ENCODE measurements at regions not wholly inside any gene's neighbourhood (a gene's known extent, or its start where the extent isn't known, plus 50 kb on each side); places are given as distances from the start of the nearest gene placed in this dataset.

- DNase-seq (ENCODE audit: low spot score) = no peak
Measured at GRCh38 chr13:22495819-22496218, 685.0 kb upstream of the SGCG start.

GRCh38 chr13:22496803-22497508, 683.8 kb upstream of the SGCG start:
- no peak for DNase-seq (ENCODE audit: low spot score)

DNA sequence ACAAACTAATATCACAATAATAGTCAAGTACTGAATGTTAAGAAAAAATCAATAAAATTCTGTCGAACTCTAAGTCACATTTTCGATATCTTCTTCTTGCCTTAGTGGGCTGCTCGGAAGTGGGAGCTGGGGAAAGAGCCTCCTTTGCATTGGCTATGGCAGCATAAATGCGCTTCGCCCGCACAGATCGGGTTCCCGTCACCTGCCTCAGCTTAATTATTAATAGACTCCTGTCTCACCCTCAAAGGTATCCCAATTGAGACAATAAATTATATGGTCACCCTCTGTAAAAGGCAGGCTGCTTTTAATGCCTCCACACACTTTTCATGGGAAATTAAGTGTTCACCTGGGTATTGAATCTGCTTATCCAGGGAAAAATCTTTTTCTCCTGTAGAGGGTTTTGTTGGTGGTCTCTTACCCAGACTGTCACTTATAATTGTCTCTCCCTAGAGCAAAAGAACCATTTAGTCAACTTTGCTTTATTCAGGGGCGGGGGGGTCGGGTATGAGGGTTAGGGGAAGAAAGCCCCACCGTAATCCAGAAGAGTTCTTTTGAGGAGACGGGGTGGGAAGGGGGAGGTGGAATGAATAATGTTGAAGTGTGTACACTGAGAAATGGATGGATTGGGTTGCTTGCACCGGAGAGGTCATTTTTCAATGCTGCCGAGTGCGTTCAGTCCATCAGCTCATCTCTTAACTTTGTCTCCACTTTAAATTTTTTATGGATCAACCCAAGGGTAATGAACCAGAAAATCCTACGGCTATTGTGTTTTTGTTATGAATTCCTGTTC, 682.6 kb upstream of the SGCG start:
- no peak for DNase-seq (ENCODE audit: low spot score)

GRCh38 chr13:22499919-22500318, 680.9 kb upstream of the SGCG start:
- no peak for DNase-seq (ENCODE audit: low spot score)

GRCh38 chr13:22505489-22505888, 675.3 kb upstream of the SGCG start:
- DNase-seq (ENCODE audit: low spot score) = no peak

- no peak for DNase-seq (ENCODE audit: low spot score)
Measured at GRCh38 chr13:22506096-22506691, 674.6 kb upstream of the SGCG start.

DNA sequence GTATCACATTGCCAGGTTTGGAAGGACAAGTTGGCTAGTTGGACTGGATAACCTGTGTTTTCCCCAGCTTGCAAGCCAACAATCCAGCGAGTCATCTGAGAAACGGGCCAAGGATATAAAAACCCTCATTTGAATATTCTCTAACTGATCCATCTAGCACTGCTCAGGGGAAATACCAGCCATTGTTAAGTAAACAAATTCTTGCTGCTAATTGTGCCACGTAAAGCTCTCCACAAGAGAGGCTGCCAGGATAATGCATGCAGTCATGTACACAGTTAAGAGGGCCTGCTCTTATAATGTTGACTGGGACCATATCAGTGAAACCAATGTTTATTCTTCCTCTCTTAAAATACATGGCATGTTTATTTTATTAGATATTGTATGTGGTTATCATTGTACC, 663.2 kb upstream of the SGCG start:
- DNase-seq (ENCODE audit: low spot score) = no peak

- no peak for DNase-seq (ENCODE audit: low spot score)
Measured at GRCh38 chr13:22536851-22537250, 643.9 kb upstream of the SGCG start.

- no peak for DNase-seq (ENCODE audit: low spot score)
Measured at GRCh38 chr13:22538400-22538799, 642.4 kb upstream of the SGCG start.

DNA sequence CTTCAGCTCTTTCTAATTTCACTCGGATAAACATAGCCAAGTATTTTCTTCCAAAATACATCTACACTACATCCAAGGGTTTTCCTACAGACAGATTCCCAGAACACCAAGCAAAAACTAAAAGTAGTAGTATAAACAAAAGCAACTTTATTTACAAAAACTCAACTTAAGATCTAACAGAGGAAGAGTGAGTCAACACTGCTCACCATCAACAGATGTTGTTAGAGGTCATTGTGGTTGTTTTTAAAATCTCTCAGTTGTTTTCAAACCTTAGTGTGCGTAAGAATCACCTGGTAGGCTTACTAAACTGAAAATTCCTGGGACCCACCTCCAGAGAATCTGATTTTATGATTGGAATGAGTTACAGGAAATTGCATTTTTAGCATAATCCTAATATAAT, 631.7 kb upstream of the SGCG start:
- no peak for DNase-seq (ENCODE audit: low spot score)

GRCh38 chr13:22561581-22561980, 619.2 kb upstream of the SGCG start:
- DNase-seq (ENCODE audit: low spot score) = no peak

DNA sequence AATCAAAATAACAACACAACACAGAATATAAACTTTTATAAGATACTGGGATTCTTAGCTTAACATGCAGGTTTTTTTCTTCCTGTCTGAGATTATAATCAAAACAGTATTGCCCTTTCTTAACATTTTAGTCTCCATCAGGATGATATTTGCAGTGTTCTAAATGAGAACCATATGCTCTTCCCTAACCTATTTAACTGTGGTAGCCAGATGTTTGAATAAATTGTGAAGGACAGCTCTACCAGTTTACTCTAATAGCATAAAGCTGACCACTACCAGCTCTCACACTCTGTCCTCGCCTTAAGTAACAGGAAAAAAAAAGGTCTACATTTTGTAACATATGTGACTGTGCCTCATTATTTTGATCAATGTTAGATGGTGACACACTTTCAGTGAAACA, 618.7 kb upstream of the SGCG start:
- DNase-seq (ENCODE audit: low spot score) = no peak

- no peak for DNase-seq (ENCODE audit: low spot score)
Measured at GRCh38 chr13:22563272-22563671, 617.5 kb upstream of the SGCG start.

DNA sequence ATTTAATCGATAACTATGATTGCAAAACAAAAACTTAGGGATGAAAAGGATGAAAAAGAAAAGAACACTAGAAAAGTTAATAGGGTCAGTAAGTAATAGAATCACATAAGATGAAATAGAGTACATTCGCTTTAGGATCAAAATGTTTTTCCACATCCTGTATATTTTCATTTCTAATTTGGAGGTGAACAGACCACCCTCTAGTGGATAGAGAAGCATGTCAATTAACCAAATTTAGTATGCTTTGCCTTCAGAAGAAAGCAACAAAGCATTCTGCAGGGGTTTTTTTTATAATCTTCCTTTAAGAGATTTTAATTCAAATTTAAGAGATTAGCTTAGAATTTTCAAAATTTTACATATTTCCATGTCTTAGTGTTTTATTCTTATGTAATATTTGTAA, 611.0 kb upstream of the SGCG start:
- DNase-seq (ENCODE audit: low spot score) = peak; percentile 8

DNA sequence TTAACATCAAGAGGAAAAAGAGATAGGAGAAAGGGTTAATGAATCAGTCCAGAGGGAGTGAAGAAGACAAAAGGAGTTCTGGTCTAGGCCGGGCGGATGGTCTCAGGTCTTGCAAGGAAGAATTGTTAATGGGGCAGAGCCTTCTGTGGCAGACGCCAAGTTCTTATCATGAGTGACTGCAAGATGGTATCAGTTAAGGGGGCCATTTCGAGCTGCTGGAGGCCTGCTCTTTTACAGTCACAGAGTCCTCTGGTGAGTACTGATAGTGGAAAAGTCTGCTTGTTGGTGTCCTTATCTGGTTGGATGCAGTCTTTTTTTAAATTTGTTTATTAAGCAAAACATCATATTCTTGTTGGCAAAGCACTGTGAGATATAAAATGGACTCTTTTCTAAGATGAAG, 590.9 kb upstream of the SGCG start:
- DNase-seq (ENCODE audit: low spot score) = no peak

- DNase-seq (ENCODE audit: low spot score) = peak; percentile 8
Measured at GRCh38 chr13:22592515-22592914, 588.3 kb upstream of the SGCG start.

- DNase-seq (ENCODE audit: low spot score) = no peak
Measured at GRCh38 chr13:22594041-22594440, 586.7 kb upstream of the SGCG start.

GRCh38 chr13:22596171-22596863, 584.5 kb upstream of the SGCG start:
- DNase-seq (ENCODE audit: low spot score) = no peak

GRCh38 chr13:22599156-22599555, 581.6 kb upstream of the SGCG start:
- DNase-seq (ENCODE audit: low spot score) = no peak

- DNase-seq (ENCODE audit: low spot score) = no peak
Measured at GRCh38 chr13:22618002-22618401, 562.8 kb upstream of the SGCG start.

DNA sequence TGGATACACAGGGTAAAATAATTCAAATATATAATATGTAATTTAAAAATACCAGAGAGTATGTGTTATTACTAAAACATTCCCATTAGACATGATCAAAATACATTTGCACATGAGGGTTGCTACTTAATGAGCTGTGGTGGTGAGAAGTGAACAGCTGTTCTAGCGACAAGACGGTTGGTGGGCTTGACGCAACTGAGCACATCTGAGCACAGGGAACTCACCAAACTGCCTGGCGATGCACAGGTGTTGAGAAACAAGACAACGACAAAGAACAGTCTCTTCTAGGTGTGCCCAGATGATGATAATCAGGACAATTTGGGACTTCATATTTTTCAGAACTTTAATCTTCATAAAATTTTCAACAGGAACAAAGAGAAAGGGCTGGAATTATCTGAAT, 555.1 kb upstream of the SGCG start:
- DNase-seq (ENCODE audit: low spot score) = no peak

GRCh38 chr13:22629374-22629773, 551.4 kb upstream of the SGCG start:
- peak; percentile 5 for DNase-seq (ENCODE audit: low spot score)
